HCT116 (cell line): ENCODE measurements at regions not wholly inside any gene's neighbourhood (a gene's known extent, or its start where the extent isn't known, plus 50 kb on each side); places are given as distances from the start of the nearest gene placed in this dataset.

Experiments used
- ATAC-seq: fragments of 200-7000 bp; cut with Tn5 transposase; 2 replicates; pipeline ENCODE4 v1.9.1; 2020; ENCODE audit warnings: mild to moderate bottlenecking, moderate library complexity
- BruUV-seq: library from RNA; stranded (reverse); fragments of 400-500 nt; replicated peaks from 2 replicates; lab custom pipeline; 2021; lab: Mats Ljungman, UMichigan
- CTCF ChIA-PET: fragments of 300-600 bp; sonication (Branson Sonifier 250); formaldehyde crosslinking; loops from one replicate; lab custom pipeline; 2021; ENCODE audit warnings: antibody characterized with exemption; lab: Charles Lee
- POLR2A ChIA-PET: fragments of 300-600, 350-600 bp; sonication (Branson Sonifier 250); formaldehyde crosslinking; loops from one replicate; lab custom pipeline; 2021; ENCODE audit warnings: antibody characterized with exemption; lab: Charles Lee
- RAD21 ChIA-PET, 2 experiments: fragments of 300-600 bp; sonication (Branson Sonifier 250); formaldehyde crosslinking; loops; one replicate each; lab custom pipeline; 2023; ENCODE audit warnings: low total read pairs in 2 of 2; ENCODE audit not compliant: uncharacterized antibody in 2 of 2, unreplicated experiment in 2 of 2, low non-redundant PET in 1 of 2; lab: Charles Lee
- DNase-seq: peaks from one replicate; pipeline ENCODE4 v3.0.0-alpha.2; 2010; ENCODE audit warnings: low read depth, low spot score
- H2AFZ ChIP-seq: fragments of 200-600 bp; shearing (Covaris generic), sonication (generic); 2 replicates; pipeline ENCODE4 v1.6.1; 2017; ENCODE audit warnings: low read depth, mixed run types, mixed read lengths, antibody characterized with exemption, low read length; ENCODE audit not compliant: poor library complexity, severe bottlenecking
- H3K27ac ChIP-seq: 2 replicates; pipeline ENCODE4 v1.5.1; 2012; ENCODE audit warnings: low read depth, low read length
- H3K27me3 ChIP-seq: fragments of 200-600 bp; sonication (generic); 2 replicates; pipeline ENCODE4 v1.6.1; 2016; ENCODE audit warnings: mixed run types, low read length, mixed read lengths; ENCODE audit not compliant: insufficient read depth
- H3K36me3 ChIP-seq, 2 experiments: fragments of 200-500 bp in 1 of 2; fragments of 200-600 bp in 1 of 2; sonication (Bioruptor generic) in 1 of 2; sonication (generic) in 1 of 2; 2 replicates each; pipeline versions ENCODE4 v1.5.1 to v1.6.1; 2014 to 2016; ENCODE audit warnings: low read length in 2 of 2, inconsistent platforms in 1 of 2, mixed read lengths in 1 of 2, mixed run types in 1 of 2; ENCODE audit not compliant: insufficient read depth in 2 of 2, control insufficient read depth in 1 of 2
- H3K4me1 ChIP-seq, 2 experiments: fragments of 200-600 bp in 1 of 2; sonication (generic) in 1 of 2; 2 replicates each; pipeline versions ENCODE4 v1.5.1 to v1.6.1; 2012 to 2017; ENCODE audit warnings: low read length in 2 of 2, inconsistent platforms in 1 of 2, mild to moderate bottlenecking in 1 of 2, mixed read lengths in 1 of 2, mixed run types in 1 of 2, moderate library complexity in 1 of 2; ENCODE audit not compliant: insufficient read depth in 2 of 2, control insufficient read depth in 1 of 2
- H3K4me2 ChIP-seq: fragments of 200-600 bp; sonication (generic); 2 replicates; pipeline ENCODE4 v1.6.1; 2017; ENCODE audit warnings: mixed run types, low read length, mixed read lengths
- H3K4me3 ChIP-seq, 2 experiments: fragments of 200-600 bp in 1 of 2; sonication (generic) in 1 of 2; replicated peaks in 1 of 2; 2 replicates each; pipeline ENCODE4 v1.5.1; 2011 to 2016; ENCODE audit warnings: low read length in 2 of 2, control low read depth in 1 of 2, low read depth in 1 of 2, mild to moderate bottlenecking in 1 of 2, mixed read lengths in 1 of 2, mixed run types in 1 of 2
- H3K79me2 ChIP-seq: fragments of 200-600 bp; sonication (generic); 2 replicates; pipeline ENCODE4 v1.6.1; 2017; ENCODE audit warnings: mild to moderate bottlenecking, mixed run types, low read length, moderate library complexity, mixed read lengths; ENCODE audit not compliant: insufficient read depth
- H3K9ac ChIP-seq: fragments of 200-600 bp; sonication (generic); 2 replicates; pipeline ENCODE4 v1.6.1; 2016; ENCODE audit warnings: low read length, mixed read lengths
- H3K9me2 ChIP-seq: fragments of 200-600 bp; sonication (generic), shearing (Covaris generic); 2 replicates; pipeline ENCODE4 v1.6.1; 2017; ENCODE audit warnings: mixed run types, mild to moderate bottlenecking, moderate library complexity; ENCODE audit not compliant: insufficient read depth
- H3K9me3 ChIP-seq, 2 experiments: fragments of 200-500 bp in 1 of 2; fragments of 200-600 bp in 1 of 2; sonication (Bioruptor generic) in 1 of 2; sonication (generic) in 1 of 2; 2 replicates each; pipeline ENCODE4 v1.6.1; 2014 to 2017; ENCODE audit warnings: low read length in 2 of 2, mixed read lengths in 2 of 2, inconsistent platforms in 1 of 2, low read depth in 1 of 2, mild to moderate bottlenecking in 1 of 2, mixed run types in 1 of 2, moderate library complexity in 1 of 2; ENCODE audit not compliant: control insufficient read depth in 1 of 2, insufficient read depth in 1 of 2
- H4K20me1 ChIP-seq: fragments of 200-600 bp; sonication (generic), shearing (Covaris generic); 2 replicates; pipeline ENCODE4 v1.6.1; 2017; ENCODE audit warnings: mixed run types, mild to moderate bottlenecking, moderate library complexity; ENCODE audit not compliant: insufficient read depth
- ATF3 ChIP-seq: IDR thresholded peaks from 2 replicates; pipeline ENCODE4 v1.6.1; 2012
- CBX3 ChIP-seq: IDR thresholded peaks from 2 replicates; pipeline ENCODE4 v1.6.1; 2012; ENCODE audit warnings: low read depth
- CEBPB ChIP-seq: IDR thresholded peaks from 2 replicates; pipeline ENCODE4 v1.6.1; 2012; ENCODE audit warnings: low read depth
- CTCF ChIP-seq, 3 experiments: fragments of 200-600 bp in 1 of 3; sonication (generic) in 1 of 3; IDR thresholded peaks in 2 of 3; conservative IDR thresholded peaks in 1 of 3; 2 replicates each; pipeline ENCODE4 v1.5.1; 2012 to 2017; ENCODE audit warnings: low read depth in 2 of 3, low read length in 2 of 3, antibody characterized with exemption in 1 of 3, borderline replicate concordance in 1 of 3, control low read depth in 1 of 3, mild to moderate bottlenecking in 1 of 3, mixed read lengths in 1 of 3, mixed run types in 1 of 3, moderate library complexity in 1 of 3; ENCODE audit not compliant: insufficient read depth in 1 of 3
- EGR1 ChIP-seq: IDR thresholded peaks from 2 replicates; pipeline ENCODE4 v1.6.1; 2012; ENCODE audit warnings: low read depth
- ELF1 ChIP-seq: IDR thresholded peaks from 2 replicates; pipeline ENCODE4 v1.6.1; 2012; ENCODE audit warnings: low read depth, borderline replicate concordance
- EZH2 ChIP-seq: fragments of 200-600 bp; sonication (generic); IDR thresholded peaks from 2 replicates; pipeline ENCODE4 v1.6.1; 2017; ENCODE audit warnings: antibody characterized with exemption, mixed run types
- EZH2phosphoT487 ChIP-seq: fragments of 200-600 bp; IDR thresholded peaks from 2 replicates; pipeline ENCODE4 v1.6.1; 2018; ENCODE audit warnings: antibody characterized with exemption, borderline replicate concordance
- FOSL1 ChIP-seq: IDR thresholded peaks from 2 replicates; pipeline ENCODE4 v1.6.1; 2012; ENCODE audit warnings: low read depth
- POLR2A ChIP-seq: IDR thresholded peaks from 2 replicates; pipeline ENCODE4 v1.7.0; 2011; ENCODE audit warnings: borderline replicate concordance; ENCODE audit not compliant: insufficient read depth, insufficient read length; ENCODE audit errors: extremely low read depth
- POLR2AphosphoS5 ChIP-seq: IDR thresholded peaks from 2 replicates; pipeline ENCODE4 v1.6.1; 2011; ENCODE audit warnings: mild to moderate bottlenecking, low read depth, low read length, moderate library complexity
- RAD21 ChIP-seq: IDR thresholded peaks from 2 replicates; pipeline ENCODE4 v1.6.1; 2012; ENCODE audit warnings: low read depth, mild to moderate bottlenecking
- SIN3A ChIP-seq: IDR thresholded peaks from 2 replicates; pipeline ENCODE4 v1.6.1; 2012; ENCODE audit warnings: low read depth
- SP1 ChIP-seq: IDR thresholded peaks from 2 replicates; pipeline ENCODE4 v1.6.1; 2012; ENCODE audit warnings: low read depth
- SRF ChIP-seq: IDR thresholded peaks from 2 replicates; pipeline ENCODE4 v1.6.1; 2012; ENCODE audit warnings: low read depth
- TCF7L2 ChIP-seq: IDR thresholded peaks from 2 replicates; pipeline ENCODE4 v1.7.0; 2011; ENCODE audit warnings: borderline replicate concordance, inconsistent platforms; ENCODE audit not compliant: insufficient read depth, insufficient read length; ENCODE audit errors: extremely low read depth
- YY1 ChIP-seq: IDR thresholded peaks from 2 replicates; pipeline ENCODE4 v1.6.1; 2011; ENCODE audit warnings: low read length, low read depth, moderate library complexity, mild to moderate bottlenecking; ENCODE audit not compliant: insufficient replicate concordance; ENCODE audit errors: extremely low read depth
- ZBTB33 ChIP-seq: IDR thresholded peaks from 2 replicates; pipeline ENCODE4 v1.6.1; 2011; ENCODE audit warnings: mild to moderate bottlenecking, low read length, moderate library complexity; ENCODE audit not compliant: insufficient replicate concordance; ENCODE audit errors: extremely low read depth
- ZFX ChIP-seq: fragments of 450-650 bp; IDR thresholded peaks from 2 replicates; pipeline ENCODE4 v1.6.1; 2017
- intact Hi-C: fragments of 100-400 bp; cut with micrococcal nuclease; formaldehyde crosslinking; loops from 2 replicates; pipeline ENCODE4 v1.10.0; 2022

- TF ChIP-seq CTCF (IDR thresholded peaks at IDR 0.05 in 2 of 3, conservative IDR thresholded peaks at IDR 0.05 in 1 of 3; ENCODE audit: borderline replicate concordance in 1 of 3, insufficient read depth in 1 of 3, low read depth in 2 of 3, low read length in 2 of 3) (no peak), SP1 (no peak), YY1 (no peak), EZH2phosphoT487 (no peak), POLR2AphosphoS5 (no peak), RAD21 (no peak), ZBTB33 (no peak), SRF (no peak), EZH2 (no peak), SIN3A (no peak), ELF1 (no peak), CEBPB (no peak), FOSL1 (no peak), POLR2A (no peak), ZFX (no peak), ATF3 (no peak), CBX3 (no peak), TCF7L2 (no peak), EGR1 (no peak)
- no peak for ATAC-seq
- CTCF ChIA-PET, result interaction anchor here (1.7 kb wide), 1 partner anchor 11 kb away, joined by 9 read pairs; no protein-coding TSS in a partner anchor
Observed at GRCh38 chr2:208781166-208781565, 374.6 kb downstream of the PTH2R start.

More at GRCh38 chr2:208781166-208781565, 374.6 kb downstream of the PTH2R start:
- Histone ChIP-seq H3K9ac (no peak overlapping the region), H3K4me2 (no peak overlapping the region), H2AFZ (no peak overlapping the region), H3K4me1 (no peaks in the 10 kb centered on the region), H3K9me2 (no peaks in the 10 kb centered on the region), H4K20me1 (no peaks in the 10 kb centered on the region), H3K4me3 (no peak overlapping the region), H3K79me2 (no peaks in the 10 kb centered on the region), H3K9me3 (no peaks in the 10 kb centered on the region), H3K27ac (no peak overlapping the region), H3K36me3 (no peaks in the 10 kb centered on the region), H3K27me3 (no peaks in the 10 kb centered on the region)
- no TSS peak for BruUV-seq
- DNase-seq, result no peak
- intact Hi-C loops, result no loop called here
- RAD21 ChIA-PET, result no interaction called here
- POLR2A ChIA-PET, result no interaction called here
